Urothelium cell line (cell line): ENCODE measurements at regions not wholly inside any gene's neighbourhood (a gene's known extent, or its start where the extent isn't known, plus 50 kb on each side); places are given as distances from the start of the nearest gene placed in this dataset.
"Not testable (repeated sequence)": the region's sequence is repeated elsewhere in the genome, so short reads cannot be mapped to it uniquely, and the experiment has no call there.

Experiments
- DNase-seq: peaks from one replicate; pipeline ENCODE4 v3.0.0; 2011; ENCODE audit warnings: low spot score, mixed read lengths
- FAIRE-seq: peaks from 2 replicates; lab custom pipeline; 2011; peaks lifted over from hg19 to GRCh38; lab: Jason Lieb, UNC

- no peak for FAIRE-seq
- no peak for DNase-seq
Measured at GRCh38 chr6:119838043-119838442, 488.5 kb upstream of the MAN1A1 start.

DNA sequence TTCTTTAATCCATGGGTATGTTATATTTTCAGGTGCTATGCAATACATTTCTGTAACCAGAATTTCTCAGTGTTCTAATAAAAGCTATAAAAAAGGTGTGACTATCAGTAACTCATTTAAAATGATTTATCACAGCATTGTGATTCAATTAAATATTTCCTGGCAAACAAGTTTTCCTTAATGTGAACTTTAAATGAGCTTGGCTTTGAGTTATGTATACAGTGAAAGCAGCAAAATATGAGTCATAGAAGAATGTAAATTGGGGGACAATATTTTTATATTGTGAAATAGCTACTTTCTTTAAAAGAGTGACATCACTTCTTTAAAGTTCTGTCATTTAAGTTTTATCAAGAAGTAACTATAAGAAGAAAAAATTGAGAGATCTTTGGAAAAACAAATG lies 484.9 kb upstream of the MAN1A1 start:
- FAIRE-seq: no peak
- no peak for DNase-seq

DNA sequence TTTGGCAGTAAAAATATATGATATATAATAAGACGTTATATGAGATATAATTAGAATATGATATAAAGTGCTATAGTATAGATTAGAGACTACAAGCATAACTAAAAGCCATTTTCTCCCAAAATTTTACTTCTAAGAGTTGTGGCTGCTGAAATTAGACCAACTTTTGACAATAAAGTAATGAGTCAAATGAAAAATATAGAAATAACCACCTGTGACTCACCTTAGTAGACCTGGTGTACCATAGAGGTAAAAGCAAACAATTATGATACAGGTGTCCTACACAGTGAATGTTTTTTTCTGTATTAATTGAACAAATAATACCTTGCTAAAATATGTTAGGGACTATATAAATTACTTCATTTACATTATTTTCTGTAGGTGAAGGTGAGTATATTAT lies 482.9 kb upstream of the MAN1A1 start:
- FAIRE-seq: no peak
- DNase-seq: no peak

DNA sequence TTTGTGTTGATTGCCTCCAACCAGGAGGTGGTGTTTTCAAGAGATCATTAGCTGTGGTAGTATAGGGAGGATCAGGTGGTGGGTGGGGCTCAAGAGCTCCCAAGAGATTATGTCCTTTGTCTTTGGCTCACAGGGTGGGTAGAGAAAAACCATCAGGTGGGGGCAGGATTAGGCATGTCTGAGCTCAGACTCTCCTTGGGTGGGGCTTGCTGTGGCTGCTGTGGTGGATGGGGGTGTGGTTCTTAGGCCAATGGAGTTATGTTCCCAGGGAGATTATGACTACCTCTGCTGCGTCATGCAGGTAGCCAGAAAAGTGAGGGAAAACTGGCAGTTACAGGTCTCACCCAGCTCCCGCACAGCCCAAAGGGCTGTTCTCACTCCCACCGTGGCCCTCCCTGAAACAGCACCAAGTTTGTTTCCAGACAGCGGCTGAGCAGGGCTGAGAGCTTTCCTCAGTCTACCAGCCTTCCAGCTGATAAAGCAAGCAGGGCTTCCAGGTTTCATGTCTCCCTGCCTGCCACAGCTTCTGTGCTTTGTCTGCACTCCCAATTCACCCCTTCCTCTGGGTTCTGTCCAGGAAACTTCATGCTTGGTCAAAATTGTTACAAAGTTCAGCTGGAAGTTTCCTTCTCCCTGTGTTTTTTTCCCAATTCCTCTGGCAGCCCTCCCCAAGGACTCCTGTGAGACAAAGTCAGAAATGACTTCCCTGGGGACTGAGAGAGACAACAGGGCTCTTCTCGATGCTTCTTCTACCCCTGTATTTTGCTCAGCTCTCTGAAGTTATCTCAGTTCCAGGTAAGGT lies 481.1 kb upstream of the MAN1A1 start:
- FAIRE-seq: no peak
- DNase-seq: no peak

GRCh38 chr6:119830069-119830468 lies 480.5 kb upstream of the MAN1A1 start:
- DNase-seq (no peak), FAIRE-seq (no peak)

GRCh38 chr6:119829499-119829898 lies 479.9 kb upstream of the MAN1A1 start:
- DNase-seq, FAIRE-seq: not testable (repeated sequence)

DNA sequence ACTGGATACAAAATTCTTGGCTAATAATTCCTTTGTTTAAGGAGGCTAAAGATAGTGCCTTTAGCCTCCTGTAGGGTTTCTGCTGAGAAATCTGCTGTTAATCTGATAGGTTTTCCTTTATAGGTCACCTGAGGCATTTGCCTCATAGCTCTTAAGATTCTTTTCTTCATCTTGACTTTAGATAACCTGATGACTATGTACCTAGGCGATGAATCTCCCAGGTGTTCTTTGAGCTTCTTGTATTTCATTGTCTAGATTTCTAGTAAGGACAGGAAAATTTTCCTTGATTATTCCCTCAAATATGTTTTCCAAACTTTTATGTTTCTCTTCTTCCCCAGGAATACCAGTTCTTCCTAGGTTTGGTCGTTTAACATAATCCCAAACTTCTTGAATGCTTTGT lies 479.4 kb upstream of the MAN1A1 start:
- DNase-seq (no peak), FAIRE-seq (no peak)

DNA sequence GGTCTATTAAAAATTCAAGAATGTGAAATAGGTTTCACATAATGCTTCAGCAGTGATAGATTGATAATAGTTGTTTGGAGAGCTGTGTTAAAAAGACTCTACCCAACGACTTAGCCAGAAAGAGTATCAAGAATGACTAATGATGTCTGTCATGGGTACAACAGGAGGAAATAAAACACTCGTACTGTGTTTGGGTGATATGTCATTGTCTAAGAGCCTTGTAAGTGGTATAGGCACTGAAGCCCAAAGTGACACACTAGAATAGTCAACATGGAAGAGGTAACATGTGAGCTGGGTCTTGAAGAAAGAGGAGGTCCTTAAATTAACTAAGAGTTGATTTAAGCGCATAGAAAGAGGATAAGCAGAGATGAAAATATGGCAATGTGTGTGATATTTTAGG lies 471.8 kb upstream of the MAN1A1 start:
- FAIRE-seq (no peak), DNase-seq (no peak)

DNA sequence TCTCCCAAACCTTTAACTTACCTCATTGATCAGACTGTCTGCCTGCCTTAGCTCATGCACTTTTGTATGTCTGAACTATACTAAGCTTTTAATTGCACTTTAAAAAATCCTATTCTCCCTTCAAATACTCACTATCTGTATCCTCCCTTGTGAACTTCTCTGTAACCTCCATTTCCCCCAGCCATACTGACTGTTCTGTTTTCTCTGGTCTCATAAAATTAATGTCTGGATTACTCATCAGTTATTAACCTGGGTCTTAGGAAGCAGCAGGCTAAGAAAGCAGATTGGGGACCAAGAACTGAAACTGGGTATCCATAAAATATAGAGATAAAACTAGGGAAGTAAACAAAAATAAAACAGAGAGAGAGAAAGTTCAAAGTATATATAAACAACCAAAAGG lies 469.3 kb upstream of the MAN1A1 start:
- DNase-seq (no peak), FAIRE-seq (no peak)

DNA sequence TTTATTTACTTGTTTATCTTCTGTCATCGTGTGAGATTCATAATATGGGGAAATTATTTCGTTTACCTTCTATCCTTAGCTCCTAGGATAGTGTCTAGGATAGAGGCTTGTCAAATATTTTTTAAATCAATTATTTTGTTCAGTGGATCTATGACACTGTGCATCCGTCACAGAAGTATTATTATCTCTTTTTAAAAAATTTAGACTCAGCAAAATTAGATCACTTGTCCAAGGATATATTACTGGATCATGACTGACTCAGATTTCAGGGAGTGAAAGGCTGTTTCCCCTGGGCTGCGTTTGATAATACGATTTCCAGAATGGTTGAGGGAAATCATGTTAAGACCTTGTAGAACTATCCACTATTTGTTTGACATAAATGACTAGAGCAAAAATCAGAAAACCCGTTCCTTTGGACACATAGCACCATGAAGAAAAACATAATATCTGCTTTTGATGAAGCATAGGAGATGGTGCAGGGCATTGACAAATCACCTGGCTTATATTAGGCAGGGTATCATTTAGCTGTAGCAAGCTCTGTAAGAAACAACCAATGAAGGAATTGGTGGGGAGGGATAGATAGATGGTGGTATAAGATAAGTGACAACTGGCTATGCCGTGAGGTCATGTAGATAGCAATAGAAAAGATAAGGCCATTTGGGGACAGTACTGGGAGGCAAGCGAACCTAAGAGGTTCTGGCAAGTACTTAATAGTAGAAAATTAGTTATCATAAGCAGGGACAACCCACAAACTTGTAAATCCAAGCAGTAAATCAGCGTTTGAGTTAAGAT lies 465.2 kb upstream of the MAN1A1 start:
- DNase-seq: no peak

GRCh38 chr6:119802464-119802863 lies 452.9 kb upstream of the MAN1A1 start:
- FAIRE-seq: no peak
- DNase-seq: no peak

More for the DNA sequence above, 465.2 kb upstream of the MAN1A1 start:
- no peak for FAIRE-seq

GRCh38 chr6:119801056-119801455 lies 451.5 kb upstream of the MAN1A1 start:
- DNase-seq (no peak), FAIRE-seq (no peak)

GRCh38 chr6:119800526-119800925 lies 451.0 kb upstream of the MAN1A1 start:
- no peak for DNase-seq
- no peak for FAIRE-seq

- FAIRE-seq (no peak), DNase-seq (no peak)
Measured at GRCh38 chr6:119799596-119800509, 450.3 kb upstream of the MAN1A1 start.

DNA sequence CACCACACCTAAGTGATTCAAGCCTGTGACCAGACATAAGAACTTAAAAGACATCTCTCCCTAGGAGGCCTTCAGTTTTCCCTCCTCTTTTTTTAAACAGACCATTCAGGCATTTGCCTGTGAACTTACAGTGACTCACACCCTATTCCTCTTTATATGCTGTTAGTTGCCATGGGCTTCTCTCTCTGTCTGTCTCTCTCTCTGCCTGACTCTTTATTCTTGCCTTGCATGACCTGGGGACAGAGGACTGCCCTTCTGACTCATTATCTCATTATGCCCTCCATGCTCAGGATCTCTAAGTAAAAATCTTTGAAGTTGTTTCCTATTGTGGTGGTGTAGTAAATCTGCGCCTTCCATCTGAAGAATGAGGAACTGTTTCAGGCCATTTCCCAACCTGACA lies 442.2 kb upstream of the MAN1A1 start:
- FAIRE-seq: no peak
- no peak for DNase-seq

- no peak for DNase-seq
- no peak for FAIRE-seq
Measured at GRCh38 chr6:119781365-119781764, 431.8 kb upstream of the MAN1A1 start.

- DNase-seq: no peak
- no peak for FAIRE-seq
Measured at GRCh38 chr6:119768201-119768600, 418.6 kb upstream of the MAN1A1 start.

- no peak for FAIRE-seq
- DNase-seq: no peak
Measured at GRCh38 chr6:119764927-119765681, 415.5 kb upstream of the MAN1A1 start.

- FAIRE-seq: no peak
- DNase-seq: no peak
Measured at GRCh38 chr6:119760046-119760445, 410.5 kb upstream of the MAN1A1 start.

GRCh38 chr6:119758385-119758784 lies 408.8 kb upstream of the MAN1A1 start:
- FAIRE-seq (no peak), DNase-seq (no peak)
